ENCODE measurements at regions not wholly inside any gene's neighbourhood (a gene's known extent, or its start where the extent isn't known, plus 50 kb on each side); places are given as distances from the start of the nearest gene placed in this dataset.

GRCh38 chr1:86648255-86648654 lies 56.1 kb upstream of the SH3GLB1 start:
- no peaks in the 10 kb centered on the region for H3K4me1 Mint-ChIP-seq
- no peaks in the 10 kb centered on the region for H3K9me3 Mint-ChIP-seq
- no peak overlapping the region for H3K4me3 Mint-ChIP-seq
- no peak overlapping the region for H3K27ac Mint-ChIP-seq
- Histone ChIP-seq H3K27ac (ENCODE audit: low read depth, low read length) (no peak overlapping the region), H3K9me3 (ENCODE audit: control insufficient read depth, low read length) (no peaks in the 10 kb centered on the region), H3K27me3 (ENCODE audit: control insufficient read depth, insufficient read depth, low read length, poor library complexity, severe bottlenecking) (no peaks in the 10 kb centered on the region), H3K4me1 (ENCODE audit: control insufficient read depth, insufficient read depth, low read length) (no peaks in the 10 kb centered on the region), H3K36me3 (ENCODE audit: control insufficient read depth, insufficient read depth, low read length) (no peaks in the 10 kb centered on the region), H3K9ac (ENCODE audit: extremely low read depth, low read length, poor library complexity, severe bottlenecking) (no peak overlapping the region), H3K4me3 (ENCODE audit: low read length) (no peak overlapping the region)
- TF ChIP-seq, protein P1, sequence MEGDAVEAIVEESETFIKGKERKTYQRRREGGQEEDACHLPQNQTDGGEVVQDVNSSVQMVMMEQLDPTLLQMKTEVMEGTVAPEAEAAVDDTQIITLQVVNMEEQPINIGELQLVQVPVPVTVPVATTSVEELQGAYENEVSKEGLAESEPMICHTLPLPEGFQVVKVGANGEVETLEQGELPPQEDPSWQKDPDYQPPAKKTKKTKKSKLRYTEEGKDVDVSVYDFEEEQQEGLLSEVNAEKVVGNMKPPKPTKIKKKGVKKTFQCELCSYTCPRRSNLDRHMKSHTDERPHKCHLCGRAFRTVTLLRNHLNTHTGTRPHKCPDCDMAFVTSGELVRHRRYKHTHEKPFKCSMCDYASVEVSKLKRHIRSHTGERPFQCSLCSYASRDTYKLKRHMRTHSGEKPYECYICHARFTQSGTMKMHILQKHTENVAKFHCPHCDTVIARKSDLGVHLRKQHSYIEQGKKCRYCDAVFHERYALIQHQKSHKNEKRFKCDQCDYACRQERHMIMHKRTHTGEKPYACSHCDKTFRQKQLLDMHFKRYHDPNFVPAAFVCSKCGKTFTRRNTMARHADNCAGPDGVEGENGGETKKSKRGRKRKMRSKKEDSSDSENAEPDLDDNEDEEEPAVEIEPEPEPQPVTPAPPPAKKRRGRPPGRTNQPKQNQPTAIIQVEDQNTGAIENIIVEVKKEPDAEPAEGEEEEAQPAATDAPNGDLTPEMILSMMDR (conservative IDR thresholded peaks at IDR 0.05): no peak
- 97 to 100% methylated on average over 1 to 4 of the region's 4 CpGs for WGBS, 2 experiments (ENCODE audit: insufficient coverage in 1 of 2, insufficient read length in 1 of 2)
- H3K36me3 Mint-ChIP-seq (ENCODE audit: low read depth): no peaks in the 10 kb centered on the region
- no peak for DNase-seq
- no peaks in the 10 kb centered on the region for H3K27me3 Mint-ChIP-seq (ENCODE audit: insufficient read depth)

DNA sequence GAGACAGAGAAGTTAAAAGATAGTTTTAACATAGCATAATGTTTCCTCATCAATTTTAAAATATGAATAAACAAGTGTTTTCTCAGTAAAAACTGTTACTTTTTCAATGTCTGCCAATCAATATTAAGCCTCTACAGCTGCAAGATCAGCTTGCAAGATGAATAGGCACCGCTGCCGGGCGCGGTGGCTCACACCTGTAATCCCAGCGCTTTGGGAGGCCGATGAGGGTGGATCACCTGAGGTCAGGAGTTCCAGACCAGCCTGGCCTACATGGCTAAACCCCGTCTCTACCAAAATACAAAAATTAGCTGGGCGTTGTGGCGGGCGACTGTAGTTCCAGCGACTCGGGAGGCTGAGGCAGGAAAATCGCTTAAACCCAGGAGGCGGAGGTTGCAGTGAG lies 54.8 kb upstream of the SH3GLB1 start:
- Mint-ChIP-seq H3K27ac (no peak overlapping the region), H3K36me3 (ENCODE audit: low read depth) (no peaks in the 10 kb centered on the region), H3K9me3 (no peaks in the 10 kb centered on the region), H3K27me3 (ENCODE audit: insufficient read depth) (no peaks in the 10 kb centered on the region), H3K4me3 (no peak overlapping the region), H3K4me1 (peaks cover 7% of the 10 kb centered on the region)
- Histone ChIP-seq H3K9me3 (ENCODE audit: control insufficient read depth, low read length) (no peaks in the 10 kb centered on the region), H3K36me3 (ENCODE audit: control insufficient read depth, insufficient read depth, low read length) (no peaks in the 10 kb centered on the region), H3K4me3 (ENCODE audit: low read length) (no peak overlapping the region), H3K27me3 (ENCODE audit: control insufficient read depth, insufficient read depth, low read length, poor library complexity, severe bottlenecking) (no peaks in the 10 kb centered on the region), H3K4me1 (ENCODE audit: control insufficient read depth, insufficient read depth, low read length) (no peaks in the 10 kb centered on the region), H3K9ac (ENCODE audit: extremely low read depth, low read length, poor library complexity, severe bottlenecking) (no peak overlapping the region), H3K27ac (ENCODE audit: low read depth, low read length) (no peak overlapping the region)
- DNase-seq: peak; percentile 37
- TF ChIP-seq, protein P1 (conservative IDR thresholded peaks at IDR 0.05): no peak
- 81 to 93% methylated on average over 6 to 14 of the region's 14 CpGs for whole genome bisulfite sequencing, 2 experiments (ENCODE audit: insufficient coverage in 1 of 2, insufficient read length in 1 of 2)

GRCh38 chr1:86650065-86650464 lies 54.3 kb upstream of the SH3GLB1 start:
- Histone ChIP-seq H3K9me3 (ENCODE audit: control insufficient read depth, low read length) (no peaks in the 10 kb centered on the region), H3K9ac (ENCODE audit: extremely low read depth, low read length, poor library complexity, severe bottlenecking) (no peak overlapping the region), H3K27me3 (ENCODE audit: control insufficient read depth, insufficient read depth, low read length, poor library complexity, severe bottlenecking) (no peaks in the 10 kb centered on the region), H3K27ac (ENCODE audit: low read depth, low read length) (no peak overlapping the region), H3K4me3 (ENCODE audit: low read length) (no peak overlapping the region), H3K4me1 (ENCODE audit: control insufficient read depth, insufficient read depth, low read length) (no peaks in the 10 kb centered on the region), H3K36me3 (ENCODE audit: control insufficient read depth, insufficient read depth, low read length) (no peaks in the 10 kb centered on the region)
- peak; percentile 36 for DNase-seq
- 71 to 79% methylated on average over 1 to 4 of the region's 5 CpGs for WGBS, 2 experiments (ENCODE audit: insufficient coverage in 1 of 2, insufficient read length in 1 of 2)
- H3K4me1 Mint-ChIP-seq: peaks cover 7% of the 10 kb centered on the region
- no peaks in the 10 kb centered on the region for H3K27me3 Mint-ChIP-seq (ENCODE audit: insufficient read depth)
- TF ChIP-seq, protein P1 (conservative IDR thresholded peaks at IDR 0.05): peak; percentile 50
- no peaks in the 10 kb centered on the region for H3K36me3 Mint-ChIP-seq (ENCODE audit: low read depth)
- H3K27ac Mint-ChIP-seq: no peak overlapping the region
- H3K9me3 Mint-ChIP-seq: no peaks in the 10 kb centered on the region
- no peak overlapping the region for H3K4me3 Mint-ChIP-seq

Data from endodermal cell (in vitro differentiated cells).